MM.1S (cell line): ENCODE measurements at regions not wholly inside any gene's neighbourhood (a gene's known extent, or its start where the extent isn't known, plus 50 kb on each side); places are given as distances from the start of the nearest gene placed in this dataset.

ENCODE experiments used
- CTCF ChIP-seq: fragments of 300-600 bp; sonication (generic); IDR thresholded peaks from 2 replicates; pipeline ENCODE4 v1.5.1; 2016; ENCODE audit warnings: antibody characterized with exemption, low read length, mixed read lengths
- EZH2 ChIP-seq: fragments of 300-600 bp; sonication (generic); optimal IDR thresholded peaks from 2 replicates; pipeline ENCODE3; 2017; ENCODE audit warnings: low read depth, mild to moderate bottlenecking, antibody characterized with exemption, low read length, mixed read lengths
- EZH2phosphoT487 ChIP-seq: fragments of 300-600 bp; sonication (generic); IDR thresholded peaks from 2 replicates; pipeline ENCODE4 v1.6.1; 2018; ENCODE audit warnings: antibody characterized with exemption, low read length

DNA sequence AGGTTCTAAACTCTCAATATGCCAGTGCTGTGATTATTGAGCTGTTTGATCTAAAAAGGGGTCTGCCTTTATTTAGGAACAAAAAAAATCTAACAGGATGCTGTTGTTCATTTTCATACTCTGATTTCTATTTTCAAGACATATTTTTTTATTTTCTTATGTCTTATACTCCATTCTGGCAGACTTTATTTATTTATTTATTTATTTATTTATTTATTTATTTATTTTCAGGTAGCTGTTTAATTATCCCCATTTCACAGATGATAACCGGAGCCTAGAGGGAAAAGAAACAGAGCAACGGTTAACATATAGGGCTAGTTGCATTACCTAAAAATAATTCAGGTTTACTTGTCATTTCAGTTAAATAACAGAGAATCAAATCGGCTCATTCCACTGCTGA is 174.4 kb downstream of the CENPF start:
- TF ChIP-seq CTCF (no peak), EZH2phosphoT487 (no peak), EZH2 (no peak)
